ENCODE measurements at regions not wholly inside any gene's neighbourhood (a gene's known extent, or its start where the extent isn't known, plus 50 kb on each side); places are given as distances from the start of the nearest gene placed in this dataset.

GRCh38 chr2:125086313-125087184 is 1061.5 kb downstream of the CNTNAP5 start:
- ATAC-seq = no peak

GRCh38 chr2:125092276-125093009 is 1067.4 kb downstream of the CNTNAP5 start:
- Mint-ChIP-seq H3K27ac (no peak overlapping the region), H3K4me3 (no peak overlapping the region), H3K36me3 (no peaks in the 10 kb centered on the region), H3K9me3 (peaks cover 0 to 29% (median 11%) of the 10 kb centered on the region in 9 donors), H3K4me1 (no peaks in the 10 kb centered on the region), H3K27me3 (no peaks in the 10 kb centered on the region)
- POLR2A ChIA-PET = interaction anchor here (0.7 kb wide), 1 partner anchor 34 kb away, joined by 5 read pairs; no protein-coding TSS in a partner anchor
- no peak for DNase-seq
- ATAC-seq = no peak

More at GRCh38 chr2:125086313-125087184, 1061.5 kb downstream of the CNTNAP5 start:
- DNase-seq = no peak
- H3K36me3 Mint-ChIP-seq = no peaks in the 10 kb centered on the region
- POLR2A ChIA-PET = no interaction called here
- H3K4me1 Mint-ChIP-seq = no peaks in the 10 kb centered on the region
- peaks cover 6 to 37% (median 12%) of the 10 kb centered on the region in 9 donors for H3K9me3 Mint-ChIP-seq
- no peaks in the 10 kb centered on the region for H3K27me3 Mint-ChIP-seq
- H3K27ac Mint-ChIP-seq = no peak overlapping the region
- H3K4me3 Mint-ChIP-seq = no peak overlapping the region

GRCh38 chr2:125095826-125096225 is 1070.7 kb downstream of the CNTNAP5 start:
- ATAC-seq (no peak), DNase-seq (no peak)
- H3K27ac Mint-ChIP-seq = no peak overlapping the region
- H3K4me1 Mint-ChIP-seq = no peaks in the 10 kb centered on the region
- H3K27me3 Mint-ChIP-seq = no peaks in the 10 kb centered on the region
- H3K36me3 Mint-ChIP-seq = no peaks in the 10 kb centered on the region
- no peak overlapping the region for H3K4me3 Mint-ChIP-seq
- POLR2A ChIA-PET = no interaction called here
- H3K9me3 Mint-ChIP-seq = peaks cover 0 to 16% (median 5%) of the 10 kb centered on the region in 9 donors

- no peak overlapping the region for H3K4me3 Mint-ChIP-seq
- ATAC-seq (no peak), DNase-seq (no peak)
- H3K27me3 Mint-ChIP-seq = no peaks in the 10 kb centered on the region
- no peaks in the 10 kb centered on the region for H3K4me1 Mint-ChIP-seq
- peaks cover 2 to 32% (median 7%) of the 10 kb centered on the region in 9 donors for H3K9me3 Mint-ChIP-seq
- no peak overlapping the region for H3K27ac Mint-ChIP-seq
- no peaks in the 10 kb centered on the region for H3K36me3 Mint-ChIP-seq
- POLR2A ChIA-PET = no interaction called here
Measured at GRCh38 chr2:125106710-125107109, 1081.6 kb downstream of the CNTNAP5 start.

DNA sequence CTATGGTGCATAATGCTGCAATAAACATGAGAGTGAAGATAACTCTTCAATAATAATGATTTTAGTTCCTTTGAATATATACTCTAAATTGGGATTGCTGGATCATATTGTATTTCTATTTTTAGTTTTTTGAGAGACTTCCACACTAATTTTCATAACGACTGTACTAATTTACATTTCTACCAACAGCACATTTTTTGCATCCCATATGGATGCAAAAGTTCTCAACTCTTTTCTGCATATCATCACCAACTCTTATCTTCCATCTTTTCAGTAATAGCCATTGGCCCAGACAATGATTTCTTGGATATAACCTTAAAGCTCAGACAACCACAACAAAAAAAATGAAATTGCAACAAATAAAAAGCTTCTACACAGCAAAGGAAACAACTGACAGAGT is 1082.4 kb downstream of the CNTNAP5 start:
- no peak overlapping the region for H3K27ac Mint-ChIP-seq
- no peaks in the 10 kb centered on the region for H3K36me3 Mint-ChIP-seq
- POLR2A ChIA-PET = no interaction called here
- ATAC-seq (no peak), DNase-seq (no peak)
- no peaks in the 10 kb centered on the region for H3K4me1 Mint-ChIP-seq
- H3K4me3 Mint-ChIP-seq = no peak overlapping the region
- peaks cover 1 to 32% (median 5%) of the 10 kb centered on the region in 9 donors for H3K9me3 Mint-ChIP-seq
- no peaks in the 10 kb centered on the region for H3K27me3 Mint-ChIP-seq

DNA sequence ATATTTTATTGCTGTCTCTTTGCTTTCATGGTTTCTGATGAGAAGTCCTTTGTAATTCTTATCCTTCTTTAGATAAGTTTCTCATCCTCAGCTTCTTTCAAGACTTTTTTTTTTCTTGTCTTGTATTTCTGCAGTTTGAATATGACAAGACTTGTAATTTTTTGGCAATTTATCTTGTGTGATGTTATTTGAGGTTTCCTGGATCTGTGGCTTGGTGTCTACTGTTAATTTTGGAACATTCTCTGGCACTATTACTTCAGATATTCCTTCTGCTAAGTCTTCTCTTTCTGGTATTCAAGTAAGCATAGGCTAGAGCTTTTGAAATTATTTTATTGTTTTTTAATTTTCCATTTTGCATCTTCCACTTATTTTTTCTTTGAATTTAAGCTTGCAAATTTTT is 1083.2 kb downstream of the CNTNAP5 start:
- Mint-ChIP-seq H3K4me3 (no peak overlapping the region), H3K27ac (no peak overlapping the region), H3K9me3 (peaks cover 0 to 26% (median 3%) of the 10 kb centered on the region in 9 donors), H3K36me3 (no peaks in the 10 kb centered on the region), H3K4me1 (no peaks in the 10 kb centered on the region), H3K27me3 (no peaks in the 10 kb centered on the region)
- DNase-seq (no peak), ATAC-seq (no peak)
- POLR2A ChIA-PET = no interaction called here

- POLR2A ChIA-PET = no interaction called here
- Mint-ChIP-seq H3K4me3 (no peak overlapping the region), H3K9me3 (peaks cover under 1 to 43% (median 19%) of the 10 kb centered on the region in 9 donors), H3K27me3 (no peaks in the 10 kb centered on the region), H3K4me1 (no peaks in the 10 kb centered on the region), H3K27ac (no peak overlapping the region), H3K36me3 (peaks cover 0 to 11% (median 0%) of the 10 kb centered on the region in 3 donors)
- DNase-seq (no peak), ATAC-seq (no peak)
Measured at GRCh38 chr2:125125902-125126301, 1100.8 kb downstream of the CNTNAP5 start.

- Mint-ChIP-seq H3K27me3 (no peaks in the 10 kb centered on the region), H3K4me1 (no peaks in the 10 kb centered on the region), H3K9me3 (peaks cover 0 to 20% (median 2%) of the 10 kb centered on the region in 9 donors), H3K27ac (no peak overlapping the region), H3K36me3 (no peaks in the 10 kb centered on the region), H3K4me3 (no peak overlapping the region)
- POLR2A ChIA-PET = no interaction called here
- no peak for DNase-seq
- no peak for ATAC-seq
Measured at GRCh38 chr2:125160947-125161346, 1135.9 kb downstream of the CNTNAP5 start.

DNA sequence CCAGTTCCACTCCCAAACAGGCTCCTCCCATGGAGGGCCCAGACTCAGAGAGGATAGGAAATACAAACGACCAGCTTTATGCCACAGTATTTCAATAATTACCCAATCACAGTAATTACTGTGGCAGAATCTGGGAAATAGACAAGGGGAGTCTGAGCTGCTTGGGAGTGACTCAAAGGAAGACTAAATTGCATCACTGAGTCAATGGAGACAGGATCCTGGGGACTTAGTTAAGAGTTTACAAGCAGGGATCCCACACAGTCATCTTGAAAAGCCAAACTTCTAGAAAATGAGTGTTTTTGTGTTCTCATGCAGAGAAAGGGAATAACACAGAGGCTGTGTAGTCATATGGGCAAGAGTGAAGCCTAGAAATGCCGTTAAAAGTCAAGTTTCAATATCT is 1142.1 kb downstream of the CNTNAP5 start:
- H3K4me1 Mint-ChIP-seq = no peaks in the 10 kb centered on the region
- DNase-seq (no peak), ATAC-seq (no peak)
- H3K4me3 Mint-ChIP-seq = no peak overlapping the region
- POLR2A ChIA-PET = no interaction called here
- H3K27me3 Mint-ChIP-seq = no peaks in the 10 kb centered on the region
- H3K9me3 Mint-ChIP-seq = peaks cover 0 to 23% (median 3%) of the 10 kb centered on the region in 9 donors
- H3K27ac Mint-ChIP-seq = no peak overlapping the region
- peaks cover 0 to 4% (median 0%) of the 10 kb centered on the region in 3 donors for H3K36me3 Mint-ChIP-seq

- peaks cover 0 to 4% (median 0%) of the 10 kb centered on the region in 3 donors for H3K36me3 Mint-ChIP-seq
- peaks cover 0 to 18% (median 3%) of the 10 kb centered on the region in 9 donors for H3K9me3 Mint-ChIP-seq
- H3K27ac Mint-ChIP-seq = no peak overlapping the region
- DNase-seq (no peak), ATAC-seq (no peak)
- no peaks in the 10 kb centered on the region for H3K4me1 Mint-ChIP-seq
- H3K4me3 Mint-ChIP-seq = no peak overlapping the region
- POLR2A ChIA-PET = no interaction called here
- no peaks in the 10 kb centered on the region for H3K27me3 Mint-ChIP-seq
Measured at GRCh38 chr2:125167820-125168219, 1142.7 kb downstream of the CNTNAP5 start.

GRCh38 chr2:125168442-125168841 is 1143.4 kb downstream of the CNTNAP5 start:
- Mint-ChIP-seq H3K36me3 (peaks cover 0 to 4% (median 0%) of the 10 kb centered on the region in 3 donors), H3K4me1 (no peaks in the 10 kb centered on the region), H3K4me3 (no peak overlapping the region), H3K9me3 (peaks cover 0 to 15% (median 3%) of the 10 kb centered on the region in 9 donors), H3K27ac (no peak overlapping the region), H3K27me3 (no peaks in the 10 kb centered on the region)
- DNase-seq = no peak
- POLR2A ChIA-PET = no interaction called here
- no peak for ATAC-seq

- Mint-ChIP-seq H3K4me3 (no peak overlapping the region), H3K27ac (no peak overlapping the region), H3K9me3 (peaks cover 0 to 17% (median 3%) of the 10 kb centered on the region in 9 donors), H3K4me1 (no peaks in the 10 kb centered on the region), H3K36me3 (peaks cover 0 to 4% (median 0%) of the 10 kb centered on the region in 3 donors), H3K27me3 (no peaks in the 10 kb centered on the region)
- ATAC-seq (no peak), DNase-seq (no peak)
- POLR2A ChIA-PET = no interaction called here
Measured at GRCh38 chr2:125169022-125169763, 1144.1 kb downstream of the CNTNAP5 start.

- no peak overlapping the region for H3K4me3 Mint-ChIP-seq
- ATAC-seq (no peak), DNase-seq (no peak)
- no peaks in the 10 kb centered on the region for H3K4me1 Mint-ChIP-seq
- peaks cover 0 to 17% (median 3%) of the 10 kb centered on the region in 9 donors for H3K9me3 Mint-ChIP-seq
- no peaks in the 10 kb centered on the region for H3K27me3 Mint-ChIP-seq
- H3K36me3 Mint-ChIP-seq = peaks cover 0 to 4% (median 0%) of the 10 kb centered on the region in 3 donors
- POLR2A ChIA-PET = no interaction called here
- H3K27ac Mint-ChIP-seq = no peak overlapping the region
Measured at GRCh38 chr2:125169764-125170146, 1144.7 kb downstream of the CNTNAP5 start.

All from naive thymus-derived CD8-positive, alpha-beta T cell (primary cell).